HG03432 (cell line): ENCODE measurements at regions not wholly inside any gene's neighbourhood (a gene's known extent, or its start where the extent isn't known, plus 50 kb on each side); places are given as distances from the start of the nearest gene placed in this dataset.
A peak's percentile ranks its signal among the peaks of the same experiment; 100 is the strongest.
"Not testable (repeated sequence)": the region's sequence is repeated elsewhere in the genome, so short reads cannot be mapped to it uniquely, and the experiment has no call there.

Experiments used
- ATAC-seq: cut with Tn5 transposase; IDR thresholded peaks from one replicate; pipeline ENCODE4 v1.9.1; 2021; ENCODE audit warnings: mild to moderate bottlenecking, moderate library complexity; ENCODE audit not compliant: unreplicated experiment

GRCh38 chr18:34350778-34351177 is 126.1 kb upstream of the NOL4 start:
- ATAC-seq: no peak

- ATAC-seq: no peak
These were observed 127.9 kb upstream of the NOL4 start for GRCh38 chr18:34352385-34353163.

- no peak for ATAC-seq
These were observed 129.6 kb upstream of the NOL4 start for GRCh38 chr18:34354351-34354750.

GRCh38 chr18:34357944-34358580 is 133.3 kb upstream of the NOL4 start:
- peak; percentile 19 for ATAC-seq

GRCh38 chr18:34358923-34359322 is 134.2 kb upstream of the NOL4 start:
- peak; percentile 95 for ATAC-seq

GRCh38 chr18:34364699-34365098 is 140.0 kb upstream of the NOL4 start:
- ATAC-seq: no peak

- ATAC-seq: peak; percentile 42
These were observed 146.1 kb upstream of the NOL4 start for GRCh38 chr18:34370704-34371395.

GRCh38 chr18:34380326-34380725 is 155.6 kb upstream of the NOL4 start:
- ATAC-seq: no peak

GRCh38 chr18:34385311-34385710 is 160.6 kb upstream of the NOL4 start:
- ATAC-seq: no peak

GRCh38 chr18:34386803-34387202 is 162.1 kb upstream of the NOL4 start:
- no peak for ATAC-seq

GRCh38 chr18:34397286-34397896 is 172.7 kb upstream of the NOL4 start:
- ATAC-seq: no peak

- no peak for ATAC-seq
These were observed 175.2 kb upstream of the NOL4 start for GRCh38 chr18:34399892-34400291.

- ATAC-seq: no peak
These were observed 176.1 kb upstream of the NOL4 start for GRCh38 chr18:34400834-34401233.

- no peak for ATAC-seq
These were observed 177.1 kb upstream of the NOL4 start for GRCh38 chr18:34401775-34402174.

GRCh38 chr18:34407471-34407870 is 182.8 kb upstream of the NOL4 start:
- ATAC-seq: not testable (repeated sequence)

- ATAC-seq: no peak
These were observed 187.2 kb upstream of the NOL4 start for GRCh38 chr18:34411952-34412351.

GRCh38 chr18:34431042-34431441 is 206.3 kb upstream of the NOL4 start:
- ATAC-seq: no peak

- no peak for ATAC-seq
These were observed 219.9 kb upstream of the NOL4 start for GRCh38 chr18:34444622-34445021.

GRCh38 chr18:34448662-34449061 is 223.9 kb upstream of the NOL4 start:
- ATAC-seq: no peak

GRCh38 chr18:34457761-34458160 is 233.0 kb upstream of the NOL4 start:
- ATAC-seq: no peak

GRCh38 chr18:34458410-34458977 is 233.8 kb upstream of the NOL4 start:
- no peak for ATAC-seq
